ENCODE measurements at regions not wholly inside any gene's neighbourhood (a gene's known extent, or its start where the extent isn't known, plus 50 kb on each side); places are given as distances from the start of the nearest gene placed in this dataset.

DNA sequence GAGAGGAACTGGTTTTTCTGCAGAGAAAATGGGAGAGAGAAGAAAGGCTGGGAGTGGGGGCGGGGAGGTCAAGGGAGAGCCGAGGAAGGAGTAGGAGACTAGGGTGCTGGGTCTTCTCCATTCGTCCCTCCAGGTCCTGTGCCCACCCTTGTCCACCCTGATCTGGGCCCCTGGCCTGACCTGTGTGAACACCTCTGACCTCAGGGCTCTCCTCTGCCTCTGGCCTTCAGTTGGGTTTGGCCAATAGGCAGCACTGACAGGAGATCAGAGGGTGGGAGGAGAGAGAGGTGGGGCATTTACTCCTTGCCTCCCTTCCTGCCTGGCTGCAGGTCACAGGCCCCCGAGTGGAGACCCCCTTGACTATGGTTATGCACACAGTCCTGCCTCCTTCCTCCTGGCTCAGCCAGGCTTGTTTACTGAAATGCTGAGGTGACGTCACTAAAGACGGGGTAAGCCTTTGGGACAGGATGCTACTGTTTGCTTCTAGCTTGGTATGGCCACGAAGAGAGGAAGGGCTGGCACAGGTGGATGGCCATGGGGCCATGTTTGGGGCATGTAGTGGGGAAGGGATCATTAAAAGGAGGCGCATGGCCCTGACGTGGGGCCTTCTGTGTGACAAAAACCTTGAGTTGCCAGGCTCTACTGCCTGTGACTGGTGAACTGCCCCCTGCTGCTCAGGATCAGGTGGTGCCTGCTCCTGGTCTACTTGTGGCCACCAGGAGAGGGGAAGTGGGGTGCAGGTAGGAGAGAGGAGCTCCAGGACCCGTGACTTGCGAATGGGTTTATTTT is 248.7 kb upstream of the CSF3R start:
- H3K9me3 Mint-ChIP-seq = no peaks in the 10 kb centered on the region
- DNase-seq (peak in 1 of 35 experiments; percentile 4), ATAC-seq (replicated peaks in 1 of 4) (no peak)
- POLR2A ChIA-PET = interaction anchor here in 1 of 2 donors (0.7 kb wide), 1 partner anchor 13 kb away, joined by 4 read pairs; no protein-coding TSS in a partner anchor
- H3K36me3 Mint-ChIP-seq = no peaks in the 10 kb centered on the region
- peaks cover 42 to 44% of the 10 kb centered on the region in 2 donors for H3K27me3 Mint-ChIP-seq
- Histone ChIP-seq H3K27me3 (replicated peaks in 1 of 2; ENCODE audit: control insufficient read depth in 2 of 2, extremely low read depth in 1 of 2, insufficient read depth in 2 of 2, low read length in 1 of 2) (peaks cover 0 to 49% of the 10 kb centered on the region in 2 experiments), H3K9me3 (no peaks in the 10 kb centered on the region), H3K27ac (ENCODE audit: low read length) (no peak overlapping the region), H3K4me3 (ENCODE audit: control insufficient read depth in 1 of 2, extremely low read depth in 1 of 2, low read length in 1 of 2) (no peak overlapping the region), H3K36me3 (ENCODE audit: control insufficient read depth in 2 of 2, extremely low read depth in 1 of 2, insufficient read depth in 1 of 2, low read length in 1 of 2) (no peaks in the 10 kb centered on the region), H3K4me1 (ENCODE audit: control insufficient read depth in 1 of 2, extremely low read depth in 1 of 2, insufficient read depth in 2 of 2, low read length in 2 of 2) (no peaks in the 10 kb centered on the region)
- H3K4me1 Mint-ChIP-seq = no peaks in the 10 kb centered on the region
- 60% methylated on average over 9 of the region's 11 CpGs for WGBS (ENCODE audit: insufficient coverage)
- CTCF ChIA-PET = no interaction called here
- H3K4me3 Mint-ChIP-seq = no peak overlapping the region
- no peak overlapping the region for H3K27ac Mint-ChIP-seq

DNA sequence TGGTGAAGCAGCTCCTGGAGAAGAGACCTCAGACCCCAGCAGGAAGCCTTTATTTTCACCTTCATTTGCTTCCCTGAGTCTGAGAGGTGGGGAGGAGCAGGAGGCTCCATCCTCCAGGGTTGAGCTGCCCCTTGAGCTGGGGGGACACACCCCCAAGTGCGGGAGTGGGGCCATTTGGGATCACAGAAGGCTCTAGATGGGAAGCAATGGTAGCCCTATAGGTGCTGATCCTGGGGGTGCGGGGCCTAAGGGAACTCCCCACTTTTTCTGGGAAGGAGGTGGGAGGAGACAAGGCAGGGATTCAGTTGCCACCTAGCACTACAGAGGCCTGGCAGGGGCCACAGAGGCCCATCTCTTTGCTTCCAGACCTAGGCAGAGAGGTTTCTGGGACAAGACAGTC is 247.9 kb upstream of the CSF3R start:
- no peaks in the 10 kb centered on the region for H3K36me3 ChIP-seq (ENCODE audit: control insufficient read depth in 2 of 2, extremely low read depth in 1 of 2, insufficient read depth in 1 of 2, low read length in 1 of 2)
- DNase-seq = no peak
- no peaks in the 10 kb centered on the region for H3K4me1 Mint-ChIP-seq
- POLR2A ChIA-PET = interaction anchor here in 1 of 2 donors (0.7 kb wide), 1 partner anchor 12 kb away, joined by 4 read pairs; no protein-coding TSS in a partner anchor
- CTCF ChIA-PET = no interaction called here
- no peaks in the 10 kb centered on the region for H3K36me3 Mint-ChIP-seq
- H3K4me3 Mint-ChIP-seq = no peak overlapping the region
- H3K9me3 ChIP-seq = no peaks in the 10 kb centered on the region
- H3K27ac ChIP-seq (ENCODE audit: low read length) = no peak overlapping the region
- no peaks in the 10 kb centered on the region for H3K9me3 Mint-ChIP-seq
- H3K27me3 ChIP-seq (replicated peaks in 1 of 2; ENCODE audit: control insufficient read depth in 2 of 2, extremely low read depth in 1 of 2, insufficient read depth in 2 of 2, low read length in 1 of 2) = peaks cover 0 to 43% of the 10 kb centered on the region in 2 experiments
- peaks cover 37 to 48% of the 10 kb centered on the region in 2 donors for H3K27me3 Mint-ChIP-seq
- no peaks in the 10 kb centered on the region for H3K4me1 ChIP-seq (ENCODE audit: control insufficient read depth in 1 of 2, extremely low read depth in 1 of 2, insufficient read depth in 2 of 2, low read length in 2 of 2)
- ATAC-seq (replicated peaks in 1 of 4) = no peak
- H3K4me3 ChIP-seq (ENCODE audit: control insufficient read depth in 1 of 2, extremely low read depth in 1 of 2, low read length in 1 of 2) = no peak overlapping the region
- WGBS (ENCODE audit: insufficient coverage) = 92% methylated on average over 2 of the region's 2 CpGs
- no peak overlapping the region for H3K27ac Mint-ChIP-seq

DNA sequence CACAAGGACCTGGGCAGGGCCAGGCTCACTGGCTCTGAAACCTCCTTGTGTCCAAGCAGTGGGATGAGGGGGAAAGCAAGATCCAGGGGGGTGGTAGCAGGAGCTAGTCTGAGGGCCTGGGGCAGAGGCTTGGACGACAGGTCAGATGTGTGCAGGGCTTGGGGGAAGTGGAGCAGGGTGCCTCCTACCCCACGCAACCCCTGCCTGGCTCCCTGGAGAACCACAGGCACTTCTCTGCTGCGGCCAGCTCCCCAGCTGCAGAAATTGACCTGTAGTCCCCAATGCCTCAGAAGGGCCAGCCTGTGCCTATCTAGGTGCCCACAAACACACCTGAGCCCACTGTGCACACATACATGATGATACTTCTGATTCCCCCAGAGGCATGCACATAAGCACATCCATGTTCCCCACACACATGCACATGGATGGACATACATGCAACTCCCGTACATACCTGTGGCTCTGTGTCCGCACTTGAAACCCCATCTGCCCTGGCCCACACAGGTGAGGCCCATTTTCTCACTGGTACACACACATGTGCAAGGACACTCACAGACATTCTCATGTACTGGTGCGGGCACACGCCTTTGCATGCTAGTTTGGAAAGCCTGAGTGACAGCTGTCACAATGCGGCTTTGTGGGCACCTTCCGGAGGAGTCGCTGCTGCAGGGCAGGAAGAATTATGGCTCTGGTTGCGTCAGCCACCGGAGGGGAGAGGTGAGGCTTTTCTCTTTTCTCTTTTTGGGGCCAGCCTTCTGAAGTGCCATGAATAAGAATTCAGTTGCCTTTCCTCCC is 247.2 kb upstream of the CSF3R start:
- WGBS (ENCODE audit: insufficient coverage) = 42% methylated on average over 9 of the region's 12 CpGs
- H3K27me3 Mint-ChIP-seq = peaks cover 30 to 45% of the 10 kb centered on the region in 2 donors
- no peak for ATAC-seq (replicated peaks in 1 of 4)
- Histone ChIP-seq H3K36me3 (ENCODE audit: control insufficient read depth in 2 of 2, extremely low read depth in 1 of 2, insufficient read depth in 1 of 2, low read length in 1 of 2) (no peaks in the 10 kb centered on the region), H3K9me3 (no peaks in the 10 kb centered on the region), H3K27me3 (replicated peaks in 1 of 2; ENCODE audit: control insufficient read depth in 2 of 2, extremely low read depth in 1 of 2, insufficient read depth in 2 of 2, low read length in 1 of 2) (peaks cover 0 to 40% of the 10 kb centered on the region in 2 experiments), H3K27ac (ENCODE audit: low read length) (no peak overlapping the region), H3K4me3 (ENCODE audit: control insufficient read depth in 1 of 2, extremely low read depth in 1 of 2, low read length in 1 of 2) (no peak overlapping the region), H3K4me1 (ENCODE audit: control insufficient read depth in 1 of 2, extremely low read depth in 1 of 2, insufficient read depth in 2 of 2, low read length in 2 of 2) (no peaks in the 10 kb centered on the region)
- H3K36me3 Mint-ChIP-seq = no peaks in the 10 kb centered on the region
- ChIA-PET POLR2A (no interaction called here), CTCF (no interaction called here)
- no peaks in the 10 kb centered on the region for H3K4me1 Mint-ChIP-seq
- H3K27ac Mint-ChIP-seq = no peak overlapping the region
- H3K9me3 Mint-ChIP-seq = no peaks in the 10 kb centered on the region
- no peak overlapping the region for H3K4me3 Mint-ChIP-seq
- no peak for DNase-seq

DNA sequence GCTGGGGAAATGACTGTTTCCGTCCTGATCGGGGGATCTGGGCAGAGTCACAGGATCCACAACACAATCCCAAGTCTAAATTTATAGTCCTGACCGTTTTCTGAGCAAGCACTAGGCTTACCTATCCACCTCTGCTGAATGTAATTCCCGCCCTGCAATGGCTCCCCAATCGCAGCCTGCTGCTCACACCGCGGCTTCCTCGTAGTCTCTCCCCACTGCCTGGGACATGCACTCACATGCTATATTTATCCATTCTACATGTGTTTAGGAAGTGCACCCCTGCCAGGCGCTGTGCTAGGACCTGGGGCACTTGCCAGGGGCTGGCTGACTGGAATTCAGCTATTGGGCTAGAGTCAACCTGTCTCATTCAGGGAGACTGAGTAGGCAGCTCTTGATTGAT is 246.6 kb upstream of the CSF3R start:
- H3K9me3 Mint-ChIP-seq = no peaks in the 10 kb centered on the region
- no peak overlapping the region for H3K27ac Mint-ChIP-seq
- H3K9me3 ChIP-seq = no peaks in the 10 kb centered on the region
- CTCF ChIA-PET = no interaction called here
- ATAC-seq (replicated peaks in 1 of 4) (no peak), DNase-seq (no peak)
- H3K36me3 Mint-ChIP-seq = no peaks in the 10 kb centered on the region
- no peaks in the 10 kb centered on the region for H3K4me1 Mint-ChIP-seq
- no peak overlapping the region for H3K4me3 ChIP-seq (ENCODE audit: control insufficient read depth in 1 of 2, extremely low read depth in 1 of 2, low read length in 1 of 2)
- H3K36me3 ChIP-seq (ENCODE audit: control insufficient read depth in 2 of 2, extremely low read depth in 1 of 2, insufficient read depth in 1 of 2, low read length in 1 of 2) = no peaks in the 10 kb centered on the region
- no peak overlapping the region for H3K27ac ChIP-seq (ENCODE audit: low read length)
- no peaks in the 10 kb centered on the region for H3K4me1 ChIP-seq (ENCODE audit: control insufficient read depth in 1 of 2, extremely low read depth in 1 of 2, insufficient read depth in 2 of 2, low read length in 2 of 2)
- peaks cover 0 to 40% of the 10 kb centered on the region in 2 experiments for H3K27me3 ChIP-seq (replicated peaks in 1 of 2; ENCODE audit: control insufficient read depth in 2 of 2, extremely low read depth in 1 of 2, insufficient read depth in 2 of 2, low read length in 1 of 2)
- no peak overlapping the region for H3K4me3 Mint-ChIP-seq
- H3K27me3 Mint-ChIP-seq = peaks cover 26 to 39% of the 10 kb centered on the region in 2 donors
- POLR2A ChIA-PET = no interaction called here
- 40% methylated on average over 8 of the region's 9 CpGs for WGBS (ENCODE audit: insufficient coverage)

DNA sequence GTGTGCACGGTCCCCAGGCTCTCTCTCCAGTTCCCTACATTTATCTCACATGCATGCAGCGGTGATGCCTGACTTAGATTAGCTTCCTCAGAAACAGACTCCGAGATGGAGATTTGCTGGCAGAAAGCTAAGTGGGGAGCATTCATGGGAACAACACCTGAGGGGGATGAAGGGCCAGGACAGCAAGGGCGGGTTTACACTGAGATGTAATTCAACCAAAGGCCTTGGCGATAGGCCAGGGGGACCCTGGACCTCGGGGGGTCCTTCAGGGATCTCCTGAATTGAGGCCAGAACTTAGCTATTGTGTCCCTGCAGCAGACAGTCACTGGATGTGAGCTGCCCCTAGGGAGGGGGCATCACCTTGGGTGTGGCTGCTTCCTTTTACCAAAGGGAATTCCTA is 246.1 kb upstream of the CSF3R start:
- no peak overlapping the region for H3K4me3 ChIP-seq (ENCODE audit: control insufficient read depth in 1 of 2, extremely low read depth in 1 of 2, low read length in 1 of 2)
- H3K27ac ChIP-seq (ENCODE audit: low read length) = no peak overlapping the region
- H3K4me1 ChIP-seq (ENCODE audit: control insufficient read depth in 1 of 2, extremely low read depth in 1 of 2, insufficient read depth in 2 of 2, low read length in 2 of 2) = no peaks in the 10 kb centered on the region
- ATAC-seq (replicated peaks in 1 of 4) = no peak
- POLR2A ChIA-PET = no interaction called here
- H3K27me3 ChIP-seq (replicated peaks in 1 of 2; ENCODE audit: control insufficient read depth in 2 of 2, extremely low read depth in 1 of 2, insufficient read depth in 2 of 2, low read length in 1 of 2) = peaks cover 0 to 38% of the 10 kb centered on the region in 2 experiments
- H3K4me1 Mint-ChIP-seq = no peaks in the 10 kb centered on the region
- H3K27me3 Mint-ChIP-seq = peaks cover 25 to 35% of the 10 kb centered on the region in 2 donors
- H3K27ac Mint-ChIP-seq = no peak overlapping the region
- no peak overlapping the region for H3K4me3 Mint-ChIP-seq
- CTCF ChIA-PET = no interaction called here
- 82% methylated on average over 5 of the region's 6 CpGs for WGBS (ENCODE audit: insufficient coverage)
- no peaks in the 10 kb centered on the region for H3K36me3 Mint-ChIP-seq
- no peak for DNase-seq
- no peaks in the 10 kb centered on the region for H3K9me3 ChIP-seq
- H3K36me3 ChIP-seq (ENCODE audit: control insufficient read depth in 2 of 2, extremely low read depth in 1 of 2, insufficient read depth in 1 of 2, low read length in 1 of 2) = no peaks in the 10 kb centered on the region
- no peaks in the 10 kb centered on the region for H3K9me3 Mint-ChIP-seq

DNA sequence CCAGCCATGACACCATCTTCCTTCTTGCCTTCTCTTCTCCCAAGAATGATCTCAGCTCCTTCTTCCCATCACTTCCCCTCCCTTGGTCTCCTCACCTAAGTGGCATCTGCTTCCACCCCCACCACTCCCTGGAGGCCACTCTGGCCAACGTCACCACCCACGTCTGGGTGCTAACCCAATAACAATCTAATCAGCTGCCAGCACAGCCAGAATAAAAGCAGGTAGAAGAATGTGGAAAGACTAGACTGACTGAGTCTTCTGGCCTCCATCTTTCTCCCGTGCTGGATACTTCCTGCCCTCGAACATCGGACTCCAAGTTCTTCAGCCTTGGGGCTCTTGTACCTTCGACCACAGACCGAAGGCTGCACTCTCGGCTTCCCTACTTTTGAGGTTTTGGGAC is 245.3 kb upstream of the CSF3R start:
- H3K27me3 Mint-ChIP-seq = peaks cover 25 to 35% of the 10 kb centered on the region in 2 donors
- H3K27me3 ChIP-seq (replicated peaks in 1 of 2; ENCODE audit: control insufficient read depth in 2 of 2, extremely low read depth in 1 of 2, insufficient read depth in 2 of 2, low read length in 1 of 2) = peaks cover 0 to 37% of the 10 kb centered on the region in 2 experiments
- ChIA-PET CTCF (interaction anchor here in 1 of 2 donors (0.5 kb wide), 1 partner anchor 1144 kb away, joined by 4 read pairs; no protein-coding TSS in a partner anchor), POLR2A (no interaction called here)
- DNase-seq = no peak
- H3K36me3 ChIP-seq (ENCODE audit: control insufficient read depth in 2 of 2, extremely low read depth in 1 of 2, insufficient read depth in 1 of 2, low read length in 1 of 2) = no peaks in the 10 kb centered on the region
- H3K9me3 ChIP-seq = no peaks in the 10 kb centered on the region
- no peak for ATAC-seq (replicated peaks in 1 of 4)
- no peaks in the 10 kb centered on the region for H3K4me1 ChIP-seq (ENCODE audit: control insufficient read depth in 1 of 2, extremely low read depth in 1 of 2, insufficient read depth in 2 of 2, low read length in 2 of 2)
- WGBS (ENCODE audit: insufficient coverage) = 87% methylated on average over 5 of the region's 8 CpGs
- no peaks in the 10 kb centered on the region for H3K36me3 Mint-ChIP-seq
- no peaks in the 10 kb centered on the region for H3K9me3 Mint-ChIP-seq
- H3K4me3 ChIP-seq (ENCODE audit: control insufficient read depth in 1 of 2, extremely low read depth in 1 of 2, low read length in 1 of 2) = no peak overlapping the region
- H3K4me3 Mint-ChIP-seq = no peak overlapping the region
- no peak overlapping the region for H3K27ac ChIP-seq (ENCODE audit: low read length)
- H3K27ac Mint-ChIP-seq = no peak overlapping the region
- H3K4me1 Mint-ChIP-seq = no peaks in the 10 kb centered on the region

All from T-cell (primary cell).